Rectal smooth muscle tissue (tissue), 1 donor: ENCODE measurements at regions not wholly inside any gene's neighbourhood (a gene's known extent, or its start where the extent isn't known, plus 50 kb on each side); places are given as distances from the start of the nearest gene placed in this dataset.

Source experiments
- H3K27ac ChIP-seq: one replicate; pipeline ENCODE4 v1.7.0; 2013; ENCODE audit warnings: low read depth, low read length, inconsistent platforms
- H3K27me3 ChIP-seq: one replicate; pipeline ENCODE4 v1.7.0; 2013; ENCODE audit warnings: low read length; ENCODE audit not compliant: control insufficient read depth, insufficient read depth
- H3K36me3 ChIP-seq: one replicate; pipeline ENCODE4 v1.7.0; 2013; ENCODE audit warnings: low read length; ENCODE audit not compliant: control insufficient read depth, insufficient read depth
- H3K4me1 ChIP-seq: one replicate; pipeline ENCODE4 v1.7.0; 2013; ENCODE audit warnings: low read length; ENCODE audit not compliant: control insufficient read depth, insufficient read depth
- H3K4me3 ChIP-seq: one replicate; pipeline ENCODE4 v1.7.0; 2013; ENCODE audit warnings: low read length
- H3K9ac ChIP-seq: one replicate; pipeline ENCODE4 v1.7.0; 2013; ENCODE audit warnings: low read length

DNA sequence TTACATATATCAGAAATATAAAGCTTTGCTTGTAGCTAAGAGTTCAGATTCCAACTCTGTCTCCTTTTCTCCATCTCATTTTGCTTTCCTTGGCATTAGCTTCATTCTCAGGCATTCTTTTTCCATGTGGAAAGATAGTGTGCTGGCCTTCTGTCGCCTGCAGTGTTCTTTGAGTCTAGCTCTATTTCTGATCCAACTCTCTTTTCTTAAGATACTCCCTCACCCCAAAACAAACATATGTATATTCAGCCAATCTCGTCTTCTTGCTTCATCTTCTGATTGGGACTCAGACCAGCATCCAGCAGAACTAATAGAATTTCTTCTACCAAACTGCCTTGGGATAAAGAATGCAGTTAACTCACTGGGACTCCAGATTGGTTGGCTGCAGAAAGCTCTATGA lies 532.2 kb downstream of the MID1IP1 start:
- no peak overlapping the region for H3K9ac ChIP-seq

DNA sequence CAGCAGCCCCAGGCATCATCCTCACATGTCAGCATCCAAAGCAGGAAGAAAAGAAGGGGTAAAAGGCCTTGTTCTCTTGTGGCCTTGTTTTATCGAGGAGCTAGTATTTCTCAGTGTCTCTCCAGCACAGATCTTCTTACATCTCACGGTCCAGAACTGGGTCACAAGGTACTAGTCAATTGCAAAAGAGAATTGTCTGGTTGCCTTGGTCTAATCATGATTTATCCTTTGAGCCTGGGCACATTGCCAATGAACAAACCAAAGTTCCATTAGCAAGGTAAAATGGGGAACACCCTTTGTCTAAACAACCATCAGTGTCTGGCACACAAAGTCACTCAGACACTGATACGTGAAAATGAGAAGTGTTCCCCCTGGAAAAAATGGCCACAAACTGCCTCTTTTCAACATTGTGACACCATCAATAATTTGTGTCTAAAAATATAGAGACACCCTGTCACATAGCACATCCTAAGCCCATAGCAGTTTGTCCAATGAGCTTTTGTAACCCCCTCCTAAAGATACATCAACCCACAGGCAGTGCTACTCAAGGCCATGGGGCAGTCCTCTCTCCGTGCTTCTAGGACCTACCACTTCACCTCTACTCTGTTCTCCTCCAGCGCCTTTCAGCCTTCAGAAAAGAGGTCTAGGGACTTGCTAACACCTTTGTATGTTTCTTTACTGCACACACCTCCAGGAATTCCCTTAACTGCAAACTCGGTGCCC lies 534.4 kb downstream of the MID1IP1 start:
- Histone ChIP-seq H3K27ac (no peak overlapping the region), H3K27me3 (no peaks in the 10 kb centered on the region), H3K4me1 (peaks cover 3% of the 10 kb centered on the region), H3K36me3 (no peaks in the 10 kb centered on the region), H3K9ac (no peak overlapping the region), H3K4me3 (no peak overlapping the region)

More for the DNA sequence above, 532.2 kb downstream of the MID1IP1 start:
- H3K4me3 ChIP-seq: no peak overlapping the region
- peaks cover 3% of the 10 kb centered on the region for H3K4me1 ChIP-seq
- no peaks in the 10 kb centered on the region for H3K36me3 ChIP-seq
- H3K27me3 ChIP-seq: no peaks in the 10 kb centered on the region
- H3K27ac ChIP-seq: no peak overlapping the region

DNA sequence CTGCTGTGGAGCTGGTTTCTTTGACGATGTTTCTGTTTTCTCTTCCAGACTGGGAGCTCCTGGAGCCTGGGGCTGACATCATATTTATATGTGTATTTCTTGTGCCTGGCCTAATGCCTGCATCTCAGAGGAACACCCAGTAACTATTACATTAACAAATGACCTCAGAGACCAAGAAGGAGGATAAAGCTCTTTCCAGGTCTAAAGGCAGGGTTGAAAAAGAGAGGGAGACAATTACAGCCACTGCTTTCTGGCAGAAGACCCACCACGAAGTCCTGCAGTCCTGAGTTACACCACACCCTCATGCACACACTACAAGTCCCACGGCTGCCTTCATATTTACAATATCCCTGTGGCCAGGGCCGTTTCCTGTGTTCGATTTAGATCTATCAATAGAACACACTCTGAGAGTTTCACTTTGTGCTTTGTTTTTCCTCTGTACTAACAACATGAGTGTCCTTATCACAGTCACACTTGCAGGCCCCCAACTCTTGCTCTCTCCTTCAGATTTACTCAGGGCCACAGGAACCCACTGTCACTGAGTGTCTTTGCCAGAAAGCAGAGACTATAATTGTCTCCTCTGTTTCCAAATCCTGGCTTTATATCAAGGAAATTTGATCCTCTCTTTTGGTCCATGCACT lies 535.5 kb downstream of the MID1IP1 start:
- Histone ChIP-seq H3K9ac (no peak overlapping the region), H3K27ac (peak overlapping the region; percentile 64), H3K36me3 (no peaks in the 10 kb centered on the region), H3K4me3 (no peak overlapping the region), H3K27me3 (no peaks in the 10 kb centered on the region), H3K4me1 (peaks cover 3% of the 10 kb centered on the region)

DNA sequence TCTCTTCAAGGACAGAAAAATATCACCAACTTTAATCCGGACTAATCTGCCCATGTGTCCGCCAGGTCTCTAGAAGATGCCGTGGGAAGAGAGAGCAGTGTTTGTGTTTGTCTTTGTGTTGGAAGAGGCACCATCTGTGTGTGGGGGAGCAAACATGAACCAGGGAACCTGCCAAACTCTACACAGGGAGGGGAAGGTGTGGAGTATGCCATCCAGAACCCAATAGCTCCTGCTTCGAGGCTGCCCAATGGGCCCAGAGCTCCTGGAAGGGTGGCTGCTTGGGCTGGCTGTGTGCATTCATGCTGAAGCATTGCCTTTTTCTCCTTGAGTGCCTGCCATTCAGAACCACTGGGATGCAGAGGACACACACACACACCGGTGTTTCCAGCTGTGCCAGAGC lies 536.2 kb downstream of the MID1IP1 start:
- Histone ChIP-seq H3K9ac (no peak overlapping the region), H3K4me1 (peaks cover 3% of the 10 kb centered on the region), H3K27ac (peak overlapping the region; percentile 64)

DNA sequence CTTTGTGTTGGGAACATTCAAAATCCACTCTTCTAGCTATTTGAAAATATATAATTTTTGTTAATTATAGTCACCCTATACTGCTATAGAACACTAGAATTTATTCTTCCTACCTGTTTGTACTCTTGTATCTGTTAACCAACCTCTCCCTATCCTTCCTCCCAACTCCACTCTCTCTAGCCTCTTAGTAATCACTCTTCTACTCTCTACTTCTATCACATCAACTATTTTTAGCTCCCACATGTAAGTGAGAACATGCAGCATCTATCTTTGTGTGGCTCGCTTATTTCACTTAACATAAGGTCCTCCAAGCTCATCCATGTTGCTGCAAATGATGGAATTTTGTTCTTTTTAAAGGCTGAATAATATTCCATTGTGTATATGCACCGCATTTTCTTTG lies 537.3 kb downstream of the MID1IP1 start:
- H3K9ac ChIP-seq: no peak overlapping the region
- no peak overlapping the region for H3K4me3 ChIP-seq
- no peak overlapping the region for H3K27ac ChIP-seq
- peaks cover 3% of the 10 kb centered on the region for H3K4me1 ChIP-seq
- no peaks in the 10 kb centered on the region for H3K36me3 ChIP-seq
- H3K27me3 ChIP-seq: no peaks in the 10 kb centered on the region

More for the DNA sequence above, 536.2 kb downstream of the MID1IP1 start:
- no peaks in the 10 kb centered on the region for H3K36me3 ChIP-seq
- H3K4me3 ChIP-seq: no peak overlapping the region
- no peaks in the 10 kb centered on the region for H3K27me3 ChIP-seq

DNA sequence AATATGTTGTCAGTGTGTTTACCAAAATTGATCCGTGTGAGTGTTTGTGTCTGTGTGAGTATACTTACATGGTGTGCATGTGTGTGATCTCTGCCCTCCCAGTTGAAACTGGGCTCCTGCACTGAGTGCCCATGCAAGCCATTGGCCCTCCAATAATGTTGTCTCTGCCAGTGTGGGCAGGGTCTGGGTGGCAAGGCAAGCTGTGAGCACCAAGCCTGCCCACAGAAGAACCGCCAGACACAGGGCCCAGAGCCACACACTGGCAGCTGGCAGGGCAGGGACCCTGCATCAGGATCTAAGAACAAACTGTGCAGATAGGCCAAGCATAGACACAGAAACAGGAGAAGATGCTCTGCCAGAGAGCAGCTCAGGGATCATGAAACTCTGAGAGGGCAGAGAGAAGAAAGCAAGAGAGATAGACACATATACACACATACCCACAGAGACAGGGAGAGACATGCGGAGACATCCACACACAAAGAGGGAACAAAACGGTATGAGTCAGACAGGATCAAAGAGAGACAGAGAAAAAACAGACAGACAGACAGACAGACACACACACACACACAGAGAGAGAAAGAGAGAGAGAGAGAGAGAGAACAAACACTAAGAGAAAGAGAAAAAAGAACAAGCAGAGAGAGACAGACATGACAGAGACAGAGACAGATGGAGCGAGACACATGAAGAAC lies 555.0 kb downstream of the MID1IP1 start:
- Histone ChIP-seq H3K27me3 (peaks cover 5% of the 10 kb centered on the region), H3K4me1 (no peaks in the 10 kb centered on the region), H3K27ac (no peak overlapping the region)

DNA sequence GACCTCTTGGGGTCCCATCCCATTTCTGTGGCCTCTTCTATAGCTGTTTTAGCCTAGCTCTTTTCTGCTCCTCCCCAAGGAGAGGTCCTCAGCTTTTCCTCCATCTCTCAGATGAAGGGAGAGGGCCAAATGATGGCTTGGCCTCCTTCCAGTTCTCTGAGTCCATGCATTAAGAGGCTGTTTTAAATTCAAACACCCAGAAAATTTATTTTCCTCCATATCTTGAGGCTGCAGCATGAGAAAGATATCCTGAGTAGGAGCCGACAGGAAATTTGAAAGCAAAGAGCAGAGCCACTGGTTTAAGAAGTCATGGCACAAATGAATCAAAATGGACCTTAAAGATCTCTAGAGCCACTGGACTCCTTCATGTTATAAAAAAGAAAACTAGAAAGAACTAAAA lies 558.8 kb downstream of the MID1IP1 start:
- no peak overlapping the region for H3K4me3 ChIP-seq
- no peaks in the 10 kb centered on the region for H3K4me1 ChIP-seq
- no peak overlapping the region for H3K27ac ChIP-seq
- peaks cover 5% of the 10 kb centered on the region for H3K27me3 ChIP-seq
- H3K9ac ChIP-seq: no peak overlapping the region
- H3K36me3 ChIP-seq: no peaks in the 10 kb centered on the region

More for the DNA sequence above, 555.0 kb downstream of the MID1IP1 start:
- no peak overlapping the region for H3K9ac ChIP-seq
- H3K4me3 ChIP-seq: no peak overlapping the region
- no peaks in the 10 kb centered on the region for H3K36me3 ChIP-seq

DNA sequence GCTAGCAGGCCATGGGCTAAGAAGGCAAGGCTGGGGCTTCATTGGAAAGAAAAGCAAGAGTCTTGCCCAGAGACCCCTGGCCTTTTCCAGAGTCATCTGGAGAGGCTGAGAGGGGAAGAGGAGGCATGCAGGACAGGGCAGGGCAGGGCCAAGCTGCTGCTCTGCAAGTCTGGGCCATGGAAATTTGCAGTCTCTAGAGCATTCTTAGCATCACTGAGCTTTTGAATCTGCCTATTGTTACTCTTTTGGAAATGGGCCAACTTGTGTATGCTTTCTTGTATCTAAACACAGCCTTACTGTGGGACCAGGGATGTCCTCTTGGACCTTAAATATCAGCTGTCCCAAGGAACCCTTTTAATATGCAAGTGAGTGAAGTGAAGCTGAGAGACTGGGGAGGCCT lies 560.5 kb downstream of the MID1IP1 start:
- no peaks in the 10 kb centered on the region for H3K36me3 ChIP-seq
- no peaks in the 10 kb centered on the region for H3K27me3 ChIP-seq
- no peaks in the 10 kb centered on the region for H3K4me1 ChIP-seq
- H3K4me3 ChIP-seq: no peak overlapping the region
- H3K9ac ChIP-seq: no peak overlapping the region
- H3K27ac ChIP-seq: no peak overlapping the region

DNA sequence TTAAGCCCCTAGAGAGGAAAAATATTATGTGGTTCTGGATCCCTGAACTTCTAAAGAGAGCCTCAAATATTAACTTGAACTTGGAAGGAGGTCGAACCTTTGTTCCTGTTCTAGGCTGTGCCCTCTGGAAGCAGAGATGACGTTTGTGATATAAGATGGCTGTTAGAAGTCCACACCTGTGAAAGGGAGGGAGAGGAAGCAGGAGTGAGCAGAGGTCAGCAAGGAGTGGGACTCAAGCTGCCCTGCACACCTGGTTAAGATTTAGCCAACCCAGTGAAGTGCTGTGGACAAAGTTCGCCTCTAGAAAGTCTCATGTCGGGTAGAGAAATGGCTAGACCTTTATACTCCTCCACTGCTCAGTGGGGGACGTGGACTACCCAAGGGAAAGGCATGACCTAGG lies 566.2 kb downstream of the MID1IP1 start:
- no peak overlapping the region for H3K4me3 ChIP-seq
- H3K9ac ChIP-seq: no peak overlapping the region
- H3K27ac ChIP-seq: no peak overlapping the region
- H3K4me1 ChIP-seq: no peaks in the 10 kb centered on the region
- no peaks in the 10 kb centered on the region for H3K36me3 ChIP-seq
- no peaks in the 10 kb centered on the region for H3K27me3 ChIP-seq

DNA sequence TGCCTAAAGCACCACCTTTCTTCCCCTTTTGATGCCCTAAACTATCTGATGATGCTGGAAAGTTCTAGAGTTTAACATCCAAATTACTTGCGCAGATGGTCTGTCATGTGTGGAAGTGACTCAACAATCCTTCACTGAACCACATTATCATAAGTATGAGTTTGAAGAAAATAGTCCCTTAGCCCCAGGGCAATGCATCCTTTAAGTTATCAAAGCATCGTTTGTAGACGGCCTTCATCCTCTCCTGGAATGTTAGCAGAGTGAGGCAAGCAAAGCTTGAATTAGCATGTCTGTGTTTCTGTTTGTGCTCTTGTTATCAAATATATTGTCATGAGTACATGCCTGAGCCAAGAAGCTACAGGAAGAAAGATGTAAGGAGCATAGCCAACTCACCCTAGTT lies 570.9 kb downstream of the MID1IP1 start:
- Histone ChIP-seq H3K27ac (no peak overlapping the region), H3K27me3 (peaks cover 2% of the 10 kb centered on the region), H3K4me3 (no peak overlapping the region), H3K4me1 (no peaks in the 10 kb centered on the region), H3K36me3 (no peaks in the 10 kb centered on the region), H3K9ac (no peak overlapping the region)

DNA sequence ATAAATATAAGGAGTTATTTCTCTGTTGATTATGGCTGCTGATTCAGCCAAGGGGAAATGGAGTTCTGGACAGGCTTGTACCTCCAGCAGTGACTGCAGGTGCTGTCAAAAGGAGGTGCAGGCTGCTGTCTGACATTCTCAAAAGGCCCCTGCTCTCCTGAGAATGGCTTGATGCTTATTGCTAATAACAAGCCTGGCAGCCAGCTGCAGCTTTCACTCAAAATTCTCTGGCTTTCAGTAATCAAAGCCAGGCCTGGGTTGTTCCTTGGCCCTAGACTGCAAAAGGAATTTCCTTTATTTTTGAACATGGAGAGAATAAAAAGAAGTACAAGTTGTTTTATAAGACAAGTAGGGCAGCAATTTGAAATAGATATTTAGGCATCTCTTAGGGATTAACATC lies 575.9 kb downstream of the MID1IP1 start:
- no peak overlapping the region for H3K27ac ChIP-seq
- H3K4me1 ChIP-seq: no peaks in the 10 kb centered on the region
- H3K27me3 ChIP-seq: peaks cover 2% of the 10 kb centered on the region
- no peaks in the 10 kb centered on the region for H3K36me3 ChIP-seq
- no peak overlapping the region for H3K4me3 ChIP-seq
- no peak overlapping the region for H3K9ac ChIP-seq

DNA sequence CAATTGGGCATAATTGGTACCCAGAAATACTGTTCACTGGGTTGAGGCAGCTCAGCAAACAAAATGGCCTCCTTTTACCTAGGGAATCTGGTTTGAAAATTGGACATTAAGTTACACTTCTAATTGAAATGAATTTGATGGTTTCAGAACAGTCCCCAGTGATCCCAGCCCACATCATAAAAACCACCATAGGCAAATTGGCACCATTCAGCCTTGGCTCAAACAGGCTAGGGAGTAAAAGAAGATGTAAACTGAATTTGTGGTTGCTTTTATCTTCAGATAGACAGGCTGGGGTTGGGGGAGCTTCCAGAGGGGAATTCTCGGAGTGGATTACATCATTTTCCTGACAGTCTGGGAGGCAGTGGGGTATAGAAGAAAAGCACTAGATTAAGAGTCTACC lies 576.5 kb downstream of the MID1IP1 start:
- H3K4me3 ChIP-seq: no peak overlapping the region
- H3K27ac ChIP-seq: no peak overlapping the region
- H3K9ac ChIP-seq: no peak overlapping the region
- no peaks in the 10 kb centered on the region for H3K36me3 ChIP-seq
- no peaks in the 10 kb centered on the region for H3K4me1 ChIP-seq
- peaks cover 2% of the 10 kb centered on the region for H3K27me3 ChIP-seq
